Gastroesophageal sphincter (tissue), 3 donors: ENCODE measurements at regions not wholly inside any gene's neighbourhood (a gene's known extent, or its start where the extent isn't known, plus 50 kb on each side); places are given as distances from the start of the nearest gene placed in this dataset.

ENCODE experiments used
- CTCF ChIP-seq, 4 experiments: fragments of 200-600 bp in 2 of 4; fragments of 450-650 bp in 2 of 4; sonication (generic) in 1 of 4; IDR thresholded peaks; one replicate each; pipeline ENCODE4 v1.5.1; 2017 to 2019; ENCODE audit warnings: antibody characterized with exemption in 4 of 4, mild to moderate bottlenecking in 2 of 4, moderate library complexity in 2 of 4
- EP300 ChIP-seq: sonication (generic); formaldehyde crosslinking; IDR thresholded peaks from one replicate; pipeline ENCODE4 v1.6.1; 2017; ENCODE audit warnings: antibody characterized with exemption, mild to moderate bottlenecking
- POLR2A ChIP-seq, 2 donors: fragments of 450-650 bp; IDR thresholded peaks; one replicate each; pipeline ENCODE4 v1.6.1; 2017; ENCODE audit warnings: antibody characterized with exemption in 2 of 2, mild to moderate bottlenecking in 2 of 2, moderate library complexity in 1 of 2
- POLR2AphosphoS5 ChIP-seq: sonication (generic); formaldehyde crosslinking; IDR thresholded peaks from one replicate; pipeline ENCODE4 v1.6.1; 2017; ENCODE audit warnings: antibody characterized with exemption

GRCh38 chr6:147829418-147829817, 320.9 kb downstream of the SAMD5 start:
- TF ChIP-seq CTCF (IDR thresholded peaks at IDR 0.05) (no peak), EP300 (no peak), POLR2A (IDR thresholded peaks at IDR 0.05) (no peak), POLR2AphosphoS5 (no peak)
